ENCODE measurements at regions not wholly inside any gene's neighbourhood (a gene's known extent, or its start where the extent isn't known, plus 50 kb on each side); places are given as distances from the start of the nearest gene placed in this dataset.

GRCh38 chr4:163748449-163748848, 254.0 kb downstream of the TMA16 start:
- Histone ChIP-seq H3K9me3 (ENCODE audit: low read length) (no peaks in the 10 kb centered on the region), H3K4me3 (ENCODE audit: low read depth, low read length, poor library complexity, severe bottlenecking) (no peak overlapping the region), H3K36me3 (ENCODE audit: insufficient read depth, low read length) (no peaks in the 10 kb centered on the region), H3K9me2 (ENCODE audit: insufficient read depth, low read length) (no peaks in the 10 kb centered on the region), H3K79me2 (ENCODE audit: insufficient read depth, low read depth, low read length) (no peaks in the 10 kb centered on the region), H3K4me1 (ENCODE audit: insufficient read depth, low read length, poor library complexity, severe bottlenecking) (no peaks in the 10 kb centered on the region), H2AFZ (ENCODE audit: low read length) (no peak overlapping the region), H3K4me2 (ENCODE audit: low read length) (no peak overlapping the region), H4K20me1 (ENCODE audit: insufficient read depth, low read length) (no peaks in the 10 kb centered on the region), H3K27ac (ENCODE audit: low read depth, low read length, poor library complexity, severe bottlenecking) (no peak overlapping the region)
- intact Hi-C loops (cut with micrococcal nuclease; ENCODE audit: unreplicated experiment) = no loop called here
- no peak for TF ChIP-seq CTCF (conservative IDR thresholded peaks at IDR 0.05; ENCODE audit: low read length)
- no peak for TF ChIP-seq EZH2phosphoT487 (IDR thresholded peaks at IDR 0.05; ENCODE audit: borderline replicate concordance, low read depth, low read length)
- no TSS peak for BruUV-seq (replicated peaks)
- CTCF ChIA-PET (ENCODE audit: unreplicated experiment) = no interaction called here
- POLR2A ChIA-PET = interaction anchor here (0.6 to 3.4 kb wide), 5 partner anchors 10 to 530 kb away, joined by 3 to 10 read pairs (median 3); no protein-coding TSS in a partner anchor
- no peak for DNase-seq (ENCODE audit: low spot score)

GRCh38 chr4:163755013-163755412, 260.5 kb downstream of the TMA16 start:
- Histone ChIP-seq H3K9me3 (ENCODE audit: low read length) (no peaks in the 10 kb centered on the region), H3K79me2 (ENCODE audit: insufficient read depth, low read depth, low read length) (no peaks in the 10 kb centered on the region), H3K36me3 (ENCODE audit: insufficient read depth, low read length) (no peaks in the 10 kb centered on the region), H4K20me1 (ENCODE audit: insufficient read depth, low read length) (no peaks in the 10 kb centered on the region), H2AFZ (ENCODE audit: low read length) (peak overlapping the region; percentile 61; the same call in 1 of the 2 replicates), H3K27ac (ENCODE audit: low read depth, low read length, poor library complexity, severe bottlenecking) (no peak overlapping the region), H3K9me2 (ENCODE audit: insufficient read depth, low read length) (no peaks in the 10 kb centered on the region), H3K4me2 (ENCODE audit: low read length) (peak overlapping the region; percentile 7; the same call in 1 of the 2 replicates), H3K4me1 (ENCODE audit: insufficient read depth, low read length, poor library complexity, severe bottlenecking) (no peaks in the 10 kb centered on the region), H3K4me3 (ENCODE audit: low read depth, low read length, poor library complexity, severe bottlenecking) (no peak overlapping the region)
- ChIA-PET POLR2A (interaction anchor here (0.6 to 1.6 kb wide), 2 partner anchors 42 to 1215 kb away, joined by 3 to 6 read pairs; no protein-coding TSS in a partner anchor), CTCF (ENCODE audit: unreplicated experiment) (interaction anchor here (1.6 kb wide), 1 partner anchor 199 kb away, joined by 11 read pairs; no protein-coding TSS in a partner anchor)
- TF ChIP-seq CTCF (conservative IDR thresholded peaks at IDR 0.05; ENCODE audit: low read length) = peak; percentile 89
- no peak for TF ChIP-seq EZH2phosphoT487 (IDR thresholded peaks at IDR 0.05; ENCODE audit: borderline replicate concordance, low read depth, low read length)
- intact Hi-C loops (cut with micrococcal nuclease; ENCODE audit: unreplicated experiment) = loop anchor here (1.0 to 2.0 kb wide), 3 partner anchors 74 to 270 kb away; no protein-coding TSS in a partner anchor
- peak; percentile 55 for DNase-seq (ENCODE audit: low spot score)
- no TSS peak for BruUV-seq (replicated peaks)

GRCh38 chr4:163757219-163757618, 262.7 kb downstream of the TMA16 start:
- ChIA-PET CTCF (ENCODE audit: unreplicated experiment) (no interaction called here), POLR2A (interaction anchor here (0.6 to 2.1 kb wide), 4 partner anchors 12 to 334 kb away, joined by 3 to 4 read pairs (median 4); no protein-coding TSS in a partner anchor)
- no peaks in the 10 kb centered on the region for H3K9me3 ChIP-seq (ENCODE audit: low read length)
- no peak overlapping the region for H3K4me2 ChIP-seq (ENCODE audit: low read length)
- H3K4me3 ChIP-seq (ENCODE audit: low read depth, low read length, poor library complexity, severe bottlenecking) = no peak overlapping the region
- no TSS peak for BruUV-seq (replicated peaks)
- no peaks in the 10 kb centered on the region for H3K9me2 ChIP-seq (ENCODE audit: insufficient read depth, low read length)
- H4K20me1 ChIP-seq (ENCODE audit: insufficient read depth, low read length) = no peaks in the 10 kb centered on the region
- H3K36me3 ChIP-seq (ENCODE audit: insufficient read depth, low read length) = no peaks in the 10 kb centered on the region
- TF ChIP-seq EZH2phosphoT487 (IDR thresholded peaks at IDR 0.05; ENCODE audit: borderline replicate concordance, low read depth, low read length) (no peak), CTCF (conservative IDR thresholded peaks at IDR 0.05; ENCODE audit: low read length) (no peak)
- H2AFZ ChIP-seq (ENCODE audit: low read length) = no peak overlapping the region
- no peaks in the 10 kb centered on the region for H3K79me2 ChIP-seq (ENCODE audit: insufficient read depth, low read depth, low read length)
- H3K4me1 ChIP-seq (ENCODE audit: insufficient read depth, low read length, poor library complexity, severe bottlenecking) = no peaks in the 10 kb centered on the region
- no peak overlapping the region for H3K27ac ChIP-seq (ENCODE audit: low read depth, low read length, poor library complexity, severe bottlenecking)
- no peak for DNase-seq (ENCODE audit: low spot score)
- intact Hi-C loops (cut with micrococcal nuclease; ENCODE audit: unreplicated experiment) = no loop called here

Data from OCI-LY7 (cell line).